H54 (cell line): ENCODE measurements at regions not wholly inside any gene's neighbourhood (a gene's known extent, or its start where the extent isn't known, plus 50 kb on each side); places are given as distances from the start of the nearest gene placed in this dataset.
"Not testable (repeated sequence)": the region's sequence is repeated elsewhere in the genome, so short reads cannot be mapped to it uniquely, and the experiment has no call there.

Source experiments
- DNase-seq: peaks from one replicate; pipeline ENCODE4 v3.0.0; 2011; ENCODE audit warnings: low spot score, mixed read lengths; ENCODE audit not compliant: insufficient read length
- FAIRE-seq: peaks from 3 replicates; lab custom pipeline; 2011; peaks lifted over from hg19 to GRCh38; lab: Jason Lieb, UNC
- POLR2A ChIP-seq: IDR thresholded peaks from 2 replicates; pipeline ENCODE4 v1.6.1; 2011; ENCODE audit warnings: low read depth, mild to moderate bottlenecking, low read length

DNA sequence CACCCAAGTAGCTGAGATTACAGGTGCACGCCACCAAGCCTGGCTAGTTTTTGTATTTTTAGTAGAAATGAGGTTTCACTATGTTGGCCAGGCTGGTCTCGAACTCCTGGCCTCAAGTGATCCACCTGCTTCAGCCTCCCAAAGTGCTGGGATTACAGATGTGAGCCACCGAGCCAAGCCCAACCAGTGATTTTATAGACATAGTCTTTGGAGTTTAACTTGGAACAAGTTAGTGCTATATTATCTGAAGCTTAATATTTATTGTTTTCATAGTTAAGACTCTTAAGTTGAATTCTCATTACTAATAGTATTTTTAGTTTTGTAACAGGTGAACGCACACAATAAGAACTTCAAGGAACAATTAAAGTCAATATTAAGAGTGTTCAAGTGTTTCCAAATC lies 122.1 kb downstream of the SPAG6 start:
- FAIRE-seq, DNase-seq: not testable (repeated sequence)

GRCh38 chr10:22468570-22469320 lies 123.4 kb downstream of the SPAG6 start:
- DNase-seq (no peak), FAIRE-seq (no peak)
- TF ChIP-seq POLR2A: no peak

DNA sequence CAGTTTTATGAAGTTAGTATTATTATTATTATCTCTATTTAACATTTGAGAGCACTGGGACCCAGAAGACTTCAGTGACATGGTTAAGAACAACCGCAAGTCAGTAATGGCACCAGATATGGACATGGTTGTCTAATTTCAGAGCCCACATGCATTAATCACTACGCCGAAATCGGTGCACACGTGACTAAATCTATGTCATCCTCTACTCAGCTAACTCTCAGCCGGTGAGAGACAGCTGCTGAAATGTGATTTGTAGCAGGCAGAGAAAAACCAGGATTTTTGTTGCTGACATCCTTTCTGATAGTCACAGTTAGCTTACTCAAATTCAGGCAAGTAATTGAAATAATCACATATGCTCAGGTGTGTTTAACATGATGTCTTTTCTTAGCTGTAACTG lies 127.7 kb downstream of the SPAG6 start:
- TF ChIP-seq POLR2A: no peak
- no peak for FAIRE-seq
- DNase-seq: no peak

GRCh38 chr10:22473459-22473858 lies 128.2 kb downstream of the SPAG6 start:
- no peak for TF ChIP-seq POLR2A
- no peak for DNase-seq
- FAIRE-seq: no peak

DNA sequence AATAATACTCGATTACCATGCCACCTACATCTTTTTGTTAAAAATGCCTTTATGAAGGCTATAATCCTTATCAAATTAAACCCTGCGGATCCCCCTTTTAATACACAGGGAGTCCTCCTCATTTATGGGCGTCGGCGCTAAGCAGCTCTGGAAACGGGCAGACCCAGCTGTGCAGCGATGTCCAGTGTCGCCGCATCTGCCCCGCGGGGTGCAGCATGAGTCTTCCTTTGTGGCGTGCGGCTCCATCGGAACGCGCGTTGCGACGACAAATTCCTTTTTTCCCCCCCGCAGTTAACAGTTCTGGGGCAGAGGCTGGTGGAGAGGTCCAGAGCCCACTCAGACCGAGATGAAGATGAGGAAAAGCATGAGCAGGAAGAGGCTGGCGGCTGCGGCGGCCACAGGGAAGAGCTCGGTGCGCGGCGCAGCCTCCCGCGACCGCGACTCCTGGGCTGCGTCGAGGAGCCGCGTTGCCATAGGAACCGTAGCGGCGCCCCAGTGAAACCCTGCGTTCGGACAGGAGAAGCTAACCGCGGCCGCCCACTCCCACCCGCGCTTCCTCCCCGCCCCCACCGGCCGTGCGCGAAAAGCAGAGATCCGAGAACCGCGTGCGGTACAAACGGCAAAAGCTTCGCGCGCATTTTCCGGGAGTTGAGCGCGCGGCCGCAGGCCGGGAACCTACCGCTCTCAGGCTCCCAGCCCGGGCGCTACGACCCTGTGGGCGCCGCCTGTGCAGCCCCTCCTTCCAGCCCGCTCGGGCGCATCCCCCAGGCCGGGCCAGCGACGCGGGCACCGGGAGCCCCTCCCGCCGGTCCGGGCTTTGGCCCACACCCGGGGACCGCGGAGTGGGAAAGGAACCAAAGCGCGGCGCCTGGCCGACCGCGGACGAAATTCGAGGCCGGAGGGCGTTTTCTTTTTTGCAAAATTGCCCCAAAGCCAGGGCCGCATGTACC lies 130.6 kb downstream of the SPAG6 start:
- no peak for DNase-seq
- no peak for FAIRE-seq
- TF ChIP-seq POLR2A: no peak

DNA sequence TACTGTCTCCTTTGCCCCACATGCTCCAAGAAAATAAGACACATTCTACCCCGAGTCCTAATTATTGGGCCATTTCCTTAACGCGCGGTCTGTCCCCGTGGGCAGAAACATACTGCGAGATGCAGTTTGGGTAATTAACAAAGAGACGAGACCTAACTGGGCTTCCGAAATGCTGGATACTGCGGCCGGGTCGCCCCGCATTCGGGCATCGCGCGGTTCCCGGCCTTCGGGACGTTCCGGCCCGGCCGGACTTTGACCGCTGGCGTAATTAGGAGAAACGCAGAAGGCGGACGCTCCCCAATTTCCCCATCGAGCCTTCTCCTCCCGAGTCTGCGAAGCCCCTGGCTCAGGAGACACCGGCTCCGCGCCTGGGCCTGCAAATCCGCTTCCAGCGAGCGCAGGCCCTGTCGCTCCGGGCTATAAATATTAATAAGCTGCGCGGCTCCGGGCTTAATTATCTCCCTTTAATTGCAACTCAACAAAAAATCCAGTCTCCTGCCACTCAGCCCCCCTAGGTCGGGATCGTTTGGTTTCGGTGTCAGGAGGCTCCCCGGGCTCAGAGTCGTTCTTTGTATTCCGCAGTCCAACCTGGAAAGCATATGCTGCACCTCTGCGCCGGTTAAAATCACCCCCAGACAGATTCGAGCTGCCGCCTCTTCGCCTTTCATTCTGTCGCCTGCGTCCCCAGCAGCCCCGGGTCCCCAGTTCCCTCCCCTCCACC lies 131.5 kb downstream of the SPAG6 start:
- FAIRE-seq (no peak), DNase-seq (no peak)
- no peak for TF ChIP-seq POLR2A

- FAIRE-seq: no peak
- DNase-seq: no peak
These were observed 132.3 kb downstream of the SPAG6 start for GRCh38 chr10:22477334-22478287.

GRCh38 chr10:22478555-22479334 lies 133.4 kb downstream of the SPAG6 start:
- DNase-seq (no peak), FAIRE-seq (no peak)
- no peak for TF ChIP-seq POLR2A

More at GRCh38 chr10:22477334-22478287, 132.3 kb downstream of the SPAG6 start:
- no peak for TF ChIP-seq POLR2A

- FAIRE-seq (no peak), DNase-seq (no peak)
- no peak for TF ChIP-seq POLR2A
These were observed 134.1 kb downstream of the SPAG6 start for GRCh38 chr10:22479419-22479818.

DNA sequence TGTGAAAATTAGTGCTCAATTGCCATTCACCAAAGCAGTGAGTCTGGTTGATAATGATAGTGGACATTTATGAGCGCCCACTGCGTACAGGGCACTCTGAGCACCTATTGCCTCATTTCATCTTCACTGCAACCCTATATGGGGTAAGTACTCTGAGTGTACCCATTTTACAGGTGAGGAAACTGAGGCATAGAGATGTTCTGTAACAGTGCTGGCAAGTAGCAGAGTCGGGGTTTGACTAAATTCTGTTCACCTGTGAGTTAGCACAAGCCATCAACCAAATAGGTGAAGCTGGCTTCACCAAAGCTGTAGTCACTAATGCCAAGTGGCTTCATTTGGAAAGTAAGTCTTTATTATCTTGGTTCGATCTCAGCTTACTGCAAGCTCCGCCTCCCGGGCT lies 135.8 kb downstream of the SPAG6 start:
- no peak for FAIRE-seq
- TF ChIP-seq POLR2A: no peak

GRCh38 chr10:22481687-22482539 lies 136.6 kb downstream of the SPAG6 start:
- no peak for TF ChIP-seq POLR2A
- FAIRE-seq (peak; percentile 75), DNase-seq (peak; percentile 38)

More for the DNA sequence above, 135.8 kb downstream of the SPAG6 start:
- no peak for DNase-seq
